ENCODE measurements at regions not wholly inside any gene's neighbourhood (a gene's known extent, or its start where the extent isn't known, plus 50 kb on each side); places are given as distances from the start of the nearest gene placed in this dataset.

- Mint-ChIP-seq H3K9me3 (peaks cover 12% of the 10 kb centered on the region), H3K4me3 (no peak overlapping the region), H3K27me3 (no peaks in the 10 kb centered on the region), H3K4me1 (ENCODE audit: low read depth) (no peaks in the 10 kb centered on the region), H3K36me3 (ENCODE audit: low read depth) (no peaks in the 10 kb centered on the region), H3K27ac (no peak overlapping the region)
- intact Hi-C loops (cut with micrococcal nuclease): no loop called here
- DNase-seq: no peak
- CTCF ChIA-PET: no interaction called here
- no peak for TF ChIP-seq CTCF (IDR thresholded peaks at IDR 0.05)
- POLR2A ChIA-PET: no interaction called here
- ATAC-seq: no peak
These were observed 454.0 kb downstream of the PIK3C3 start for GRCh38 chr18:42409005-42409404.

- Mint-ChIP-seq H3K9me3 (peaks cover 11% of the 10 kb centered on the region), H3K4me1 (ENCODE audit: low read depth) (no peaks in the 10 kb centered on the region), H3K27ac (no peak overlapping the region), H3K27me3 (no peaks in the 10 kb centered on the region), H3K36me3 (ENCODE audit: low read depth) (no peaks in the 10 kb centered on the region), H3K4me3 (no peak overlapping the region)
- intact Hi-C loops (cut with micrococcal nuclease): no loop called here
- no peak for DNase-seq
- no peak for ATAC-seq
- no peak for TF ChIP-seq CTCF (IDR thresholded peaks at IDR 0.05)
- CTCF ChIA-PET: no interaction called here
- POLR2A ChIA-PET: no interaction called here
These were observed 457.2 kb downstream of the PIK3C3 start for GRCh38 chr18:42412281-42412680.

GRCh38 chr18:42412896-42413295 is 457.9 kb downstream of the PIK3C3 start:
- ATAC-seq: no peak
- CTCF ChIA-PET: no interaction called here
- intact Hi-C loops (cut with micrococcal nuclease): no loop called here
- H3K36me3 Mint-ChIP-seq (ENCODE audit: low read depth): no peaks in the 10 kb centered on the region
- no peak for TF ChIP-seq CTCF (IDR thresholded peaks at IDR 0.05)
- H3K27ac Mint-ChIP-seq: no peak overlapping the region
- no peaks in the 10 kb centered on the region for H3K27me3 Mint-ChIP-seq
- H3K4me3 Mint-ChIP-seq: no peak overlapping the region
- peaks cover 8% of the 10 kb centered on the region for H3K9me3 Mint-ChIP-seq
- POLR2A ChIA-PET: no interaction called here
- no peak for DNase-seq
- no peaks in the 10 kb centered on the region for H3K4me1 Mint-ChIP-seq (ENCODE audit: low read depth)

GRCh38 chr18:42413870-42414269 is 458.8 kb downstream of the PIK3C3 start:
- Mint-ChIP-seq H3K4me3 (no peak overlapping the region), H3K27ac (no peak overlapping the region), H3K4me1 (ENCODE audit: low read depth) (no peaks in the 10 kb centered on the region), H3K27me3 (no peaks in the 10 kb centered on the region), H3K36me3 (ENCODE audit: low read depth) (no peaks in the 10 kb centered on the region), H3K9me3 (peaks cover 8% of the 10 kb centered on the region)
- no peak for DNase-seq
- intact Hi-C loops (cut with micrococcal nuclease): no loop called here
- POLR2A ChIA-PET: no interaction called here
- no peak for ATAC-seq
- TF ChIP-seq CTCF (IDR thresholded peaks at IDR 0.05): no peak
- CTCF ChIA-PET: no interaction called here

- DNase-seq (no peak), ATAC-seq (no peak)
- ChIA-PET CTCF (no interaction called here), POLR2A (interaction anchor here (1.2 kb wide), 1 partner anchor 17 kb away, joined by 3 read pairs; no protein-coding TSS in a partner anchor)
- Mint-ChIP-seq H3K27me3 (no peaks in the 10 kb centered on the region), H3K27ac (no peak overlapping the region), H3K4me1 (ENCODE audit: low read depth) (no peaks in the 10 kb centered on the region), H3K4me3 (no peak overlapping the region), H3K36me3 (ENCODE audit: low read depth) (no peaks in the 10 kb centered on the region), H3K9me3 (peaks cover 1% of the 10 kb centered on the region)
- intact Hi-C loops (cut with micrococcal nuclease): no loop called here
- no peak for TF ChIP-seq CTCF (IDR thresholded peaks at IDR 0.05)
These were observed 459.9 kb downstream of the PIK3C3 start for GRCh38 chr18:42414756-42415454.

Measured in activated CD8-positive, alpha-beta T cell treated with anti-CD3 and anti-CD28 coated beads for 36 hours (primary cell).